Osteocyte (in vitro differentiated cells): ENCODE measurements at regions not wholly inside any gene's neighbourhood (a gene's known extent, or its start where the extent isn't known, plus 50 kb on each side); places are given as distances from the start of the nearest gene placed in this dataset.

Experiments used
- DNase-seq: peaks from one replicate; pipeline ENCODE4 v3.0.0; 2021; ENCODE audit warnings: mixed read lengths; ENCODE audit not compliant: unreplicated experiment; ENCODE audit errors: extremely low spot score
- H3K27ac Mint-ChIP-seq: one replicate; pipeline ENCODE4 v1.8.0; 2021; ENCODE audit warnings: mild to moderate bottlenecking, mixed read lengths; ENCODE audit not compliant: unreplicated experiment
- H3K27me3 Mint-ChIP-seq: one replicate; pipeline ENCODE4 v1.8.0; 2021; ENCODE audit warnings: mixed read lengths; ENCODE audit not compliant: unreplicated experiment
- H3K36me3 Mint-ChIP-seq: one replicate; pipeline ENCODE4 v1.8.0; 2021; ENCODE audit warnings: mixed read lengths; ENCODE audit not compliant: unreplicated experiment
- H3K4me1 Mint-ChIP-seq: one replicate; pipeline ENCODE4 v1.8.0; 2021; ENCODE audit warnings: mixed read lengths; ENCODE audit not compliant: unreplicated experiment
- H3K4me3 Mint-ChIP-seq: one replicate; pipeline ENCODE4 v1.8.0; 2021; ENCODE audit warnings: mild to moderate bottlenecking, moderate library complexity, mixed read lengths; ENCODE audit not compliant: unreplicated experiment
- H3K9me3 Mint-ChIP-seq: one replicate; pipeline ENCODE4 v1.8.0; 2021; ENCODE audit warnings: mixed read lengths; ENCODE audit not compliant: unreplicated experiment
- TF ChIP-seq, protein P1 (sequence below): fragments of 200-600 bp; sonication (generic); IDR thresholded peaks from 2 replicates; pipeline ENCODE4 v1.5.0; 2021; ENCODE audit warnings: antibody characterized with exemption, mild to moderate bottlenecking, moderate library complexity

DNA sequence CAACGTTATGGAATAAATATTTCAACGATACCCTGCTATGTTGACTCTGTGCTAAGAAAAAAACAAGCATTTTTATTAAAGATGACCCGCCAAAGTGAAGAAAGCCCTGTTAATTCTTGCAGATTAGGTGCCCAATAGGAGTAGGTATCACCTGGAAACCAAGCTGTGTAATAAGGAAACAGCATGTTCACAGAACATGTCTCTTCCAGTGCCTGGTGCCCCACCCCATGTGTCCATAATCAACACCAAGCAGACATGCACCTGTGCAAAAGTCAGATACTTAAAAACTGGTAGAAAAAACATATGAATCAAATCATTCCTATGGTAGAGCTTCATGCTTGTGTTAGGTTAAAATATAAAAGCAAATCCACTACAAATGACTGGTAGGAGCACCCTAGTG, 327.1 kb downstream of the SHANK2 start:
- Mint-ChIP-seq H3K36me3 (no peaks in the 10 kb centered on the region), H3K27ac (no peak overlapping the region), H3K4me1 (no peaks in the 10 kb centered on the region), H3K4me3 (no peak overlapping the region), H3K9me3 (peaks cover 33% of the 10 kb centered on the region), H3K27me3 (no peaks in the 10 kb centered on the region)
- TF ChIP-seq, protein P1, sequence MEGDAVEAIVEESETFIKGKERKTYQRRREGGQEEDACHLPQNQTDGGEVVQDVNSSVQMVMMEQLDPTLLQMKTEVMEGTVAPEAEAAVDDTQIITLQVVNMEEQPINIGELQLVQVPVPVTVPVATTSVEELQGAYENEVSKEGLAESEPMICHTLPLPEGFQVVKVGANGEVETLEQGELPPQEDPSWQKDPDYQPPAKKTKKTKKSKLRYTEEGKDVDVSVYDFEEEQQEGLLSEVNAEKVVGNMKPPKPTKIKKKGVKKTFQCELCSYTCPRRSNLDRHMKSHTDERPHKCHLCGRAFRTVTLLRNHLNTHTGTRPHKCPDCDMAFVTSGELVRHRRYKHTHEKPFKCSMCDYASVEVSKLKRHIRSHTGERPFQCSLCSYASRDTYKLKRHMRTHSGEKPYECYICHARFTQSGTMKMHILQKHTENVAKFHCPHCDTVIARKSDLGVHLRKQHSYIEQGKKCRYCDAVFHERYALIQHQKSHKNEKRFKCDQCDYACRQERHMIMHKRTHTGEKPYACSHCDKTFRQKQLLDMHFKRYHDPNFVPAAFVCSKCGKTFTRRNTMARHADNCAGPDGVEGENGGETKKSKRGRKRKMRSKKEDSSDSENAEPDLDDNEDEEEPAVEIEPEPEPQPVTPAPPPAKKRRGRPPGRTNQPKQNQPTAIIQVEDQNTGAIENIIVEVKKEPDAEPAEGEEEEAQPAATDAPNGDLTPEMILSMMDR: no peak
- no peak for DNase-seq

DNA sequence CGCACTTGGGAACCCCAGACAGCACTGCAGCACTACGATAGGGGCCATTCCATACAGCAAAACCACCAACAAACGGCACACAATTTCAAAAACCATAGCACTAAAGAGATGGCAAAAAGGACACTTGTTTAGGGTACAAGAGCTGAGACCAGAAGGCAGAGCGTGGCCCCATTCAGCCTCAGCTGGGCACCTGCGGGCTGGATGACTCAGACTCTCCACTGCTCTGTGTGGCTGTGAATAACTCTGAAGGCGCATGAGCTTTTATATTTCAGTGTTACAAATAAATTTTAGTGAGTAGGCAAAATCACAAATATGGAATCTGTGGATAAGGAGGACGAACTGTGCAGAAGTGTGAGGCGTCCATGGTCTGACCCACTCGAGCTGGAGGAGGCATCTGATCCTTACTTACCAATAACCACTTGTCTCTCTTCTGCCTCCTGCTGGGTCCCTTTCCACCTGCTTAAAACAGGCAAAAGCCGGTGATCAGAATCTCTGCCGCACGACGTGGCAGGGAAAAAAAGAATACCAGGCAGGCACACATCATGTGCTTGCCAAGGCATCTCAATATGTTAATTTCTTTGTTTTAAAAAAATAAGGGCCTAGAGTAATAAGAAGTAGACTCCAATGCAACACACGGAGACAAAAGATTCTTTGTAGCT, 325.7 kb downstream of the SHANK2 start:
- H3K36me3 Mint-ChIP-seq: no peaks in the 10 kb centered on the region
- no peak overlapping the region for H3K4me3 Mint-ChIP-seq
- H3K4me1 Mint-ChIP-seq: no peaks in the 10 kb centered on the region
- H3K27ac Mint-ChIP-seq: no peak overlapping the region
- DNase-seq: no peak
- peaks cover 20% of the 10 kb centered on the region for H3K9me3 Mint-ChIP-seq
- H3K27me3 Mint-ChIP-seq: no peaks in the 10 kb centered on the region
- TF ChIP-seq, protein P1: no peak

DNA sequence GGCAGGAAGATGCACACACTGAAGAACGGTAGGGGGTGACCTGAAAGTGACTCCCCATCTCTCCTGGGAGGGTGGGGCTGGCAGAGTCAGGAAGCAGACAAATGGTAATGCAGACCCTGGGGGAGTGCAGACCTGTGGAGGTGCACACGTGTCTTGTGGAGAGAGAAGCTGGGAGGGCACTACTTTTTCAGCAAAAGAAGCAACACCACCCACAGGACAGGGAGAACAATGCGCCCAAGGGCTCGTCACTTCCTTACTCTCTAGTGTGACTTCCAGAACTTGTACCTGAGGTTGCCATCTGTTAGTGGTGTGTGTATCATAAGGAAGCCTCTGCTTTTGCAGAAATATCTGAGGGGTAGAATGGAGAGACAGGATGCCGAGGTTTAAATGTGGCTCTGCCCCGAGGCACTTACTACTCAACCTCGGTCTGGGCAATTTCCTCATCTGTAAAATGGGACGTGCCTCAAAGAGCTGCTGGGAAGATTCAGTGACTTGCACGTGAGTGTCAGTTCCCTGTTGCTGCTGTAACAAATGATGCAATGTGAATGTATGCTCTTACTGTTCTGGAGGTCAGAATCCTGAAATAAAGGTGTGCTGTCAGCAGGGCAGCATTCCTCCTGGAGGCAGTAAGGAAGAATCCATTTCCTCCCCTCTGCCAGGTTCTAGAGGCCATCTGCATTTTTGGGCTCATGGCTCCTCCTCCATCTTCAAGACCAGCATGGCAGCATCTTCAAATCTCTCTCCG, 323.4 kb downstream of the SHANK2 start:
- H3K36me3 Mint-ChIP-seq: no peaks in the 10 kb centered on the region
- no peaks in the 10 kb centered on the region for H3K27me3 Mint-ChIP-seq
- H3K9me3 Mint-ChIP-seq: peaks cover 22% of the 10 kb centered on the region
- no peak overlapping the region for H3K27ac Mint-ChIP-seq
- DNase-seq: no peak
- H3K4me3 Mint-ChIP-seq: no peak overlapping the region
- TF ChIP-seq, protein P1: no peak
- H3K4me1 Mint-ChIP-seq: no peaks in the 10 kb centered on the region

DNA sequence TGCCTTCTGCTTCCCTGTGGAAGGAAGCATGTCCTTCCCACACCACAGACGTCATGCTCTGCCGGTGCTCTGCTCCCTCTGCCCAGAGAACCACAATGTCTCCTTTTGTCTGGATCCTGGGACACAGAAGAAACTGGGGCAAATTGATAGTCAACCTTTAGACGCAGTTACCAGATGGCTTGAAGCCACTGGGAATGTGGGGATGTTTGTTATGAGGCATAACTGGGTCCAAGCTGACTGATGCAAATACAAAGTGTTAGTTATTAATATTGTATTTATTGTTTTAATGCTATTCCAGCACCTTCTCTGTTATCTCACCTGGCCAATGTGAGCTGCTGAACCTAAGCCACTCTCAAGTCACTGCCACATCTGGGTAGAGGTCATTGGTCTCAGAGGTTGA, 322.2 kb downstream of the SHANK2 start:
- no peaks in the 10 kb centered on the region for H3K4me1 Mint-ChIP-seq

DNA sequence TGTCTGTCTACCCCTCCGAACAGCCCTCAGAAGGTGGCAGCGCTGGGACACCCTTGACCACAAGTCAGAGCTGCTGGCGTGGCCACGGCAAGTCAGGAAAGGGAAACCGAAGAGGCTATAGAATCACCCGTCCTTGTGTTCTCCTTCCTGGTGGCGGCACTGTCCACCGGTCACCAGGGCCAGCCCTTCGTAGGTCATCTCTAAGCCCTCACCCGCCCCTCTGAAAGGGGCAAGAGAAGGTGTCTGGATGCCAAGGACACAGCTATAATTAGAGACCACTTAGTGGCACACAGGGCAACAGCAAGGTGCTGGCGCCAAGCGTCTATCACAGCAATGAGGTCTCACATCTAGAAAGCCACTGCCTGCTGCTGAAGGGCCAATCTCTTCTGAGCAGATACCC, 320.9 kb downstream of the SHANK2 start:
- Mint-ChIP-seq H3K27ac (no peak overlapping the region), H3K9me3 (peaks cover 20% of the 10 kb centered on the region), H3K4me1 (no peaks in the 10 kb centered on the region), H3K27me3 (no peaks in the 10 kb centered on the region), H3K4me3 (no peak overlapping the region), H3K36me3 (no peaks in the 10 kb centered on the region)
- TF ChIP-seq, protein P1: no peak
- DNase-seq: no peak

More for the DNA sequence above, 322.2 kb downstream of the SHANK2 start:
- Mint-ChIP-seq H3K9me3 (peaks cover 20% of the 10 kb centered on the region), H3K4me3 (no peak overlapping the region), H3K27me3 (no peaks in the 10 kb centered on the region), H3K36me3 (no peaks in the 10 kb centered on the region), H3K27ac (no peak overlapping the region)
- no peak for DNase-seq
- TF ChIP-seq, protein P1: no peak
